NCI-H82 treated with DMSO at 0.1 percent for 48 hours (cell line): ENCODE measurements at regions not wholly inside any gene's neighbourhood (a gene's known extent, or its start where the extent isn't known, plus 50 kb on each side); places are given as distances from the start of the nearest gene placed in this dataset.

Experiments
- DNase-seq: peaks from one replicate; lab custom pipeline; 2025; ENCODE audit not compliant: unreplicated experiment; lab: John Stamatoyannopoulos, UW

GRCh38 chr18:68532328-68532885, 182.5 kb downstream of the TMX3 start:
- no peak for DNase-seq

- DNase-seq, result no peak
Measured at GRCh38 chr18:68525091-68525490, 189.8 kb downstream of the TMX3 start.

- no peak for DNase-seq
Measured at GRCh38 chr18:68520406-68521075, 194.4 kb downstream of the TMX3 start.

GRCh38 chr18:68519336-68519735, 195.6 kb downstream of the TMX3 start:
- no peak for DNase-seq

GRCh38 chr18:68509902-68510301, 205.0 kb downstream of the TMX3 start:
- no peak for DNase-seq

GRCh38 chr18:68507781-68508180, 207.1 kb downstream of the TMX3 start:
- DNase-seq, result no peak

GRCh38 chr18:68505178-68505574, 209.7 kb downstream of the TMX3 start:
- DNase-seq, result no peak

- DNase-seq, result no peak
Measured at GRCh38 chr18:68504441-68505177, 210.3 kb downstream of the TMX3 start.

- DNase-seq, result peak; percentile 88
Measured at GRCh38 chr18:68500556-68500955, 214.4 kb downstream of the TMX3 start.

- DNase-seq, result no peak
Measured at GRCh38 chr18:68499141-68499540, 215.8 kb downstream of the TMX3 start.

GRCh38 chr18:68498636-68499035, 216.3 kb downstream of the TMX3 start:
- no peak for DNase-seq

GRCh38 chr18:68498185-68498584, 216.7 kb downstream of the TMX3 start:
- DNase-seq, result no peak

- no peak for DNase-seq
Measured at GRCh38 chr18:68494802-68495581, 219.9 kb downstream of the TMX3 start.

GRCh38 chr18:68489013-68489792, 225.7 kb downstream of the TMX3 start:
- no peak for DNase-seq

- no peak for DNase-seq
Measured at GRCh38 chr18:68484241-68484640, 230.7 kb downstream of the TMX3 start.

- DNase-seq, result no peak
Measured at GRCh38 chr18:68482815-68483214, 232.1 kb downstream of the TMX3 start.

- no peak for DNase-seq
Measured at GRCh38 chr18:68480196-68480595, 234.7 kb downstream of the TMX3 start.

GRCh38 chr18:68478246-68478645, 236.7 kb downstream of the TMX3 start:
- no peak for DNase-seq

- DNase-seq, result no peak
Measured at GRCh38 chr18:68475883-68476282, 239.0 kb downstream of the TMX3 start.

- DNase-seq, result no peak
Measured at GRCh38 chr18:68472701-68473295, 242.1 kb downstream of the TMX3 start.
